RPMI7951 (cell line): ENCODE measurements at regions not wholly inside any gene's neighbourhood (a gene's known extent, or its start where the extent isn't known, plus 50 kb on each side); places are given as distances from the start of the nearest gene placed in this dataset.
A peak's percentile ranks its signal among the peaks of the same experiment; 100 is the strongest.

Experiments used
- DNase-seq: peaks from one replicate; pipeline ENCODE4 v3.0.0-alpha.2; 2012; ENCODE audit warnings: low read depth

GRCh38 chr7:46989247-46989646, 592.7 kb downstream of the TNS3 start:
- DNase-seq: no peak

- no peak for DNase-seq
Observed at GRCh38 chr7:46982928-46983327, 599.0 kb downstream of the TNS3 start.

DNA sequence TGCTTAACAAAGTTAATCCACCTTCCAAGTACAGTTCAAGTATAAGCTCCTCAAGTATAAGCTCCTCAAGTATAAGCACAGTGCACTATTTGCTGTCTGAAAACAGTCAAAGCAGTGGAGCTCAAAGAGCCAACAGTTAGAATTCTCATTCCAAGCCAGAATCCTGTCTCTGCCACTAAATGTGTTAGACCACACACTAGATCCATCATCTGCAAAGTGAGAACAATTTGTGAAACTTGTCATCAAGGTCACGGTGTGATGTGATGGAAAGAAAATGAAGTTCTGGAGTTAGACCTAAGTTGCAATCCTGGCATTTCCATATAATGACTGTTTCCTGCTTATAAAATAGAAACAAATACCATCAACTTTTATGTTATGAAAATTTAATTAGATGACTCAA, 602.5 kb downstream of the TNS3 start:
- no peak for DNase-seq

- DNase-seq: no peak
Observed at GRCh38 chr7:46975493-46975892, 606.4 kb downstream of the TNS3 start.

GRCh38 chr7:46972205-46972604, 609.7 kb downstream of the TNS3 start:
- peak; percentile 88 for DNase-seq

DNA sequence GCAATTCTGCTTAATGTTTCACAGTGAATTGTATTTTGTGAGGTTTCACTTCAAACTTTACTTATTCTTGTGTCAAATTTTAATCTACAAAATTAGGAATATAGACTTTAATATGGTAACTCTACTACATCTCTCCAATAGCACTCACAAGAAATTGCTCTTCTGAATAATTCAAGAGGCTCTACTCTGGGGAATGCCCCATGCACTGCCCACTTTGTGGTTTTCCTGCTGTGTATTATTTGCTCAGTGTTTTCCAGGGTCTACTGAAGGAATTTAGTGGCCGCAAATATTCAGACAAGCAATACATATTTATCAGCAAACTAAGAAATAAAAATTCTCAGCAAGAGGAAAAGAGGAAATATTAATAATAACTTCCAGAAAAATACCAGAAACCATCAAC, 611.4 kb downstream of the TNS3 start:
- DNase-seq: no peak

DNA sequence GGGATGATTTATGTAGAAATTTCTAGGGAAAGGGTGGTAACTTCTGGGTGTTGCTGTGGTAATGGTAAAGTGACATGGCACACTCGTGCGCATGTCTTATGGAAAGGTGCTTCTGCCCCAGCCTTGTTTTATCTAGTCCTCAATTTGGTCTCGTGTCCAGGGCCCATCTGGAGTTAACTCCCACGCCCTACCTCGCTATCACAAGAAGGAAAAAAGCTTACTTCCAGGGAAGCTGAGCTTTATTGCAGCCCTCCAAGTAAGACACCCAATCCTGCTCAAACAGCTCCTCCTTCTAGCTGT, 611.8 kb downstream of the TNS3 start:
- DNase-seq: no peak

- DNase-seq: peak; percentile 38
Observed at GRCh38 chr7:46969303-46970130, 612.4 kb downstream of the TNS3 start.

GRCh38 chr7:46968003-46968402, 613.9 kb downstream of the TNS3 start:
- no peak for DNase-seq

DNA sequence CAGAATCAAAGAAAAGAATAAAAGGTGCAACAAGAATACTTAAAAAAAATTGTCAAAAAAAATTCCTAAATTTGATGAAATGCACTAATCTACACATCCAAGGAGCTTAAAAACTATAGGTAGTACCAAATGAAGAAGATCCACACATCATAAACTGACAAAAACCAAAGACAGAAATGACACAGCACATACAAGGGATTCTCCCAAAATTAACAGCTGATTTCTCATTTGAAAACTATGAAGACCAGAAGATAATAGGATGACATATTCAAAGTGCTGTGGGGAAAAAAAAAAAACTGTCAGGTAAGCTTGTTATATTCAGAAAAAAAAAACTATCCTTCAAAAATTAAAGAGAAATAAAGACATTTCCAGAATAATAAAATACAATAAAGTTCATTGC, 618.2 kb downstream of the TNS3 start:
- no peak for DNase-seq

DNA sequence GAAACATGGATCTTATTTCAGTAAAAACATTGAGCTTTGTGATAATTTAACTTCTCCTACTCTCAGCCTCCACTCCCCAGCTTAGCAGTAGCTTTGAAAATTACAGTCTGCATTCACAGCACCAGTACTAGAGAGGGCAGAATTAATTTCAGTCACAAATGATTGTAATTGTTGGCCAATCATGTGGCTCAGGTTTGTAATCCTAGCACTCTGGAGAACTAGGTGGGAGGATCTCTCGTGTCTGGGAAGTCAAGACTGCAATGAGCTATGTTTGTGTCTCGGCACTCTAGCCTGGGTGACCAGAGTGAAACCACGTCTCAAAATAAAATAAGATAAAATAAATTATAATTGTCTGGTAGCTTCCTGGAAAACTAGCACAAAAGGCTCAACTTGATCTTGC, 620.9 kb downstream of the TNS3 start:
- no peak for DNase-seq

DNA sequence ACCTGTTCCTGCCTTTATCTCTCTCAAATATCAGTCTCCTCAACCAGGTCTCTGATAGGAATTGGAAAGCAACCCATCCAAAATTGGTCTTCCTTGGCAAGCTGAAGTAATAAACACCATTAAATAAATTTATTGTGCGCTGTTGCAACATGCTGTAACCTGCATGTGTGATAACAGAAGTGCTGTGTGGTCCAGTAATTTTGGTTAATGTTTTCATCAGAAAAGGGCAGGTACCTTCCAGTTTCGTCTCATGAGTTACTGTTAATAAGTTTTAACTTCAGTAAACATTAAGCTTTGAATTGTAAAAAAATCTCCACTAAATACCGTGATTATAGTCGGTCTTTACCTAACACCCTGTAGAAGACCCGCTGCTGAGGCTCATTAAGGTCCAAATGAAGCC, 624.7 kb downstream of the TNS3 start:
- DNase-seq: no peak

DNA sequence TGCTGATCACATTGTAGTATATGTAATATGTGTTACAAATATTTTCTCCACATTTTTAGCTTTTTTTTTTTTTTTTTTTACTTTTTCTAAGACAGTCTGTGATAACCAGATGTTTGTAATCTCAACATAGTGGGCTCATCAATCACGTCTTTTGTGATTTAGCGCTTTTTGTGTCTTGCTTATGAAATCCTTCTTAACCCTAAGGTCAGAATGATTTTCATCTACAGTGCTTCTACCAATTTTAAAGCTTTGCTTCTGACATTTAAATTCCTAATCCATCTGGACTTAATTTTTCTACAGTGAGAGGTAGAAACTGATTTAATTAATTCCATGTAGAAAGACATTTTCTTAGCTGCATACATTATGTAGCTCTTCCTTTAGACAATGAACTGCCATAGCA, 626.4 kb downstream of the TNS3 start:
- DNase-seq: no peak

- DNase-seq: no peak
Observed at GRCh38 chr7:46954181-46954580, 627.7 kb downstream of the TNS3 start.

- no peak for DNase-seq
Observed at GRCh38 chr7:46953008-46953407, 628.9 kb downstream of the TNS3 start.

GRCh38 chr7:46949270-46949931, 632.5 kb downstream of the TNS3 start:
- no peak for DNase-seq

DNA sequence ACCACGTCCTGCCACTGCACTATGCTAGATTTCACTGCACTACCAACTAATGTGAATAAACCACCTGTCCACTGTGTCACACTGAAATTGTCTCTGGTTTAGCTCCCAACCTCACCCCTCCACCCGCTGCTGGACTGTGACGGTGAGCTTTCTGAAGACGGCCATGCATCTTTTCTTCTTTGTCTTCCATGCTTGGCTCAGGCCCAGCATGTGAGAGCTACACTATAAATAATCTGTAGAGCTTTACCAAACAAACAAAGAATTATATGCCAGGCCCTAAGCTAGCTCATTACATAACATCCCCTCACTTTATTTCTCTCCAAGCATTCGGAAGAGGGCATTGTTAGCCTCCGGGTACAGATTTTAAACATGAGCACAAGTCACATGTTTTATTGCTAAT, 633.2 kb downstream of the TNS3 start:
- no peak for DNase-seq

- DNase-seq: no peak
Observed at GRCh38 chr7:46945328-46945727, 636.6 kb downstream of the TNS3 start.

DNA sequence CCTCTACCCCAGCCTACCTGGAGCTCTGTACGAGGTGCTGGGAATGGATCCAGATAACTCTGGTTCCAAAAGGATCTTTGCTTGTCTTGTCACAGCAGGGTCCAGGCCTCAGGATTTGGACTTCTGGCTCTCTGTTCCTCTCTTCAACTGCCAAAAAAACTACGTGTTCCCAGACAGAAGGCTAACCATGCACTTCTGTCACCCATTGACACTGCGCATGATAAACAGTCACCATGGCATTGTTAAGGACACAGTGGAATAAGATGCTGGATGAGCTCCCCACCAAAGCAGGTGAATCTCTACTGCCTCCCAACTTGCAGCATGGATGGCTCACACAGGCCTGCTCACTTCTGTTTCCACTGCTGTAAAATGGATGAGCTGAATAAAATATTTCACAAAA, 637.9 kb downstream of the TNS3 start:
- DNase-seq: no peak

GRCh38 chr7:46942574-46942973, 639.3 kb downstream of the TNS3 start:
- no peak for DNase-seq

GRCh38 chr7:46940178-46940577, 641.7 kb downstream of the TNS3 start:
- DNase-seq: no peak

- DNase-seq: no peak
Observed at GRCh38 chr7:46939558-46939957, 642.4 kb downstream of the TNS3 start.

DNA sequence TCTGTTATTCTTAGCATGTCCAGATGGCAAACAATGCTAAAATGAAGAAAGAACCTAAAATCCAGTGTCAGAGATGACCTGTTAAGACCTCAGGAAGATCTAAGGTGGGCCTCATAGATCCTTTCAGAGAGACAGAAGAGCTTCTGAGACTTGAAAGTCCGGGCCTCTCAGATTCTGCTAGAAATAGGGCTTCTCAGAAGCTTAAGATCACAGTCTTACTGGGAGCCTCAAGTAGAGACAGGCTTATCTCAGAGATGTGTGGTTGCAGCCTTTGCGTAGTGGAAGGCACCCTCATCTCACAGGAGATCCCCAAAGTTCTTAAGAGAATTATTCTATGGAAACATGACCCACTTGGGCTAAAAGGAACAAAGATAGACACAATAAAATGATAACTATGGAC, 642.8 kb downstream of the TNS3 start:
- no peak for DNase-seq

GRCh38 chr7:46937826-46938225, 644.1 kb downstream of the TNS3 start:
- DNase-seq: no peak
